ENCODE measurements at regions not wholly inside any gene's neighbourhood (a gene's known extent, or its start where the extent isn't known, plus 50 kb on each side); places are given as distances from the start of the nearest gene placed in this dataset.

GRCh38 chr9:13646500-13647021 lies 367.1 kb upstream of the MPDZ start:
- Mint-ChIP-seq H3K4me3 (no peak overlapping the region), H3K9me3 (no peaks in the 10 kb centered on the region), H3K27ac (no peak overlapping the region), H3K36me3 (no peaks in the 10 kb centered on the region), H3K4me1 (no peaks in the 10 kb centered on the region)
- DNase-seq (ENCODE audit: low spot score in 2 of 2) (no peak), ATAC-seq (no peak)

GRCh38 chr9:13645557-13645956 lies 366.1 kb upstream of the MPDZ start:
- no peaks in the 10 kb centered on the region for H3K4me1 Mint-ChIP-seq
- no peaks in the 10 kb centered on the region for H3K36me3 Mint-ChIP-seq
- DNase-seq (ENCODE audit: low spot score in 2 of 2) (no peak), ATAC-seq (no peak)
- H3K9me3 Mint-ChIP-seq = no peaks in the 10 kb centered on the region
- H3K27ac Mint-ChIP-seq = no peak overlapping the region
- H3K4me3 Mint-ChIP-seq = no peak overlapping the region

GRCh38 chr9:13644675-13645074 lies 365.2 kb upstream of the MPDZ start:
- no peak for ATAC-seq
- Mint-ChIP-seq H3K36me3 (no peaks in the 10 kb centered on the region), H3K27ac (no peak overlapping the region), H3K4me1 (no peaks in the 10 kb centered on the region), H3K9me3 (no peaks in the 10 kb centered on the region), H3K4me3 (no peak overlapping the region)
- DNase-seq (ENCODE audit: low spot score in 2 of 2) = no peak

- no peak overlapping the region for H3K4me3 Mint-ChIP-seq
- H3K27ac Mint-ChIP-seq = no peak overlapping the region
- no peaks in the 10 kb centered on the region for H3K4me1 Mint-ChIP-seq
- ATAC-seq (no peak), DNase-seq (ENCODE audit: low spot score in 2 of 2) (no peak)
- H3K9me3 Mint-ChIP-seq = peaks cover 7% of the 10 kb centered on the region
- no peaks in the 10 kb centered on the region for H3K36me3 Mint-ChIP-seq
Observed at GRCh38 chr9:13642646-13643045, 363.2 kb upstream of the MPDZ start.

- ATAC-seq = no peak
- Mint-ChIP-seq H3K36me3 (no peaks in the 10 kb centered on the region), H3K9me3 (peaks cover 29% of the 10 kb centered on the region), H3K4me1 (no peaks in the 10 kb centered on the region), H3K27ac (no peak overlapping the region), H3K4me3 (no peak overlapping the region)
- no peak for DNase-seq (ENCODE audit: low spot score in 2 of 2)
Observed at GRCh38 chr9:13629067-13629466, 349.6 kb upstream of the MPDZ start.

- no peak for DNase-seq (ENCODE audit: low spot score in 2 of 2)
- no peaks in the 10 kb centered on the region for H3K4me1 Mint-ChIP-seq
- H3K36me3 Mint-ChIP-seq = no peaks in the 10 kb centered on the region
- no peak overlapping the region for H3K4me3 Mint-ChIP-seq
- no peak for ATAC-seq
- H3K27ac Mint-ChIP-seq = no peak overlapping the region
- H3K9me3 Mint-ChIP-seq = peaks cover 27% of the 10 kb centered on the region
Observed at GRCh38 chr9:13628526-13628925, 349.0 kb upstream of the MPDZ start.

GRCh38 chr9:13627502-13627901 lies 348.0 kb upstream of the MPDZ start:
- peaks cover 27% of the 10 kb centered on the region for H3K9me3 Mint-ChIP-seq
- H3K27ac Mint-ChIP-seq = no peak overlapping the region
- no peaks in the 10 kb centered on the region for H3K4me1 Mint-ChIP-seq
- no peak for ATAC-seq
- DNase-seq (ENCODE audit: low spot score in 2 of 2) = no peak
- H3K4me3 Mint-ChIP-seq = no peak overlapping the region
- no peaks in the 10 kb centered on the region for H3K36me3 Mint-ChIP-seq

GRCh38 chr9:13627071-13627470 lies 347.6 kb upstream of the MPDZ start:
- no peak for DNase-seq (ENCODE audit: low spot score in 2 of 2)
- no peak overlapping the region for H3K27ac Mint-ChIP-seq

GRCh38 chr9:13626601-13627000 lies 347.1 kb upstream of the MPDZ start:
- H3K4me1 Mint-ChIP-seq = no peaks in the 10 kb centered on the region
- H3K4me3 Mint-ChIP-seq = no peak overlapping the region
- H3K36me3 Mint-ChIP-seq = no peaks in the 10 kb centered on the region
- H3K27ac Mint-ChIP-seq = no peak overlapping the region
- no peak for ATAC-seq
- no peak for DNase-seq (ENCODE audit: low spot score in 2 of 2)
- peaks cover 23% of the 10 kb centered on the region for H3K9me3 Mint-ChIP-seq

More at GRCh38 chr9:13627071-13627470, 347.6 kb upstream of the MPDZ start:
- ATAC-seq = no peak
- Mint-ChIP-seq H3K4me1 (no peaks in the 10 kb centered on the region), H3K9me3 (peaks cover 27% of the 10 kb centered on the region), H3K36me3 (no peaks in the 10 kb centered on the region), H3K4me3 (no peak overlapping the region)

GRCh38 chr9:13621872-13622564 lies 342.5 kb upstream of the MPDZ start:
- DNase-seq (ENCODE audit: low spot score in 2 of 2) = no peak

GRCh38 chr9:13616491-13617035 lies 337.1 kb upstream of the MPDZ start:
- peaks cover 13% of the 10 kb centered on the region for H3K9me3 Mint-ChIP-seq
- no peak overlapping the region for H3K27ac Mint-ChIP-seq
- H3K4me3 Mint-ChIP-seq = no peak overlapping the region
- DNase-seq (ENCODE audit: low spot score in 2 of 2) (no peak), ATAC-seq (no peak)
- no peaks in the 10 kb centered on the region for H3K4me1 Mint-ChIP-seq
- no peaks in the 10 kb centered on the region for H3K36me3 Mint-ChIP-seq

More at GRCh38 chr9:13621872-13622564, 342.5 kb upstream of the MPDZ start:
- peaks cover 11% of the 10 kb centered on the region for H3K9me3 Mint-ChIP-seq
- H3K27ac Mint-ChIP-seq = no peak overlapping the region
- no peak for ATAC-seq
- no peaks in the 10 kb centered on the region for H3K36me3 Mint-ChIP-seq
- H3K4me1 Mint-ChIP-seq = no peaks in the 10 kb centered on the region
- H3K4me3 Mint-ChIP-seq = no peak overlapping the region

- DNase-seq (ENCODE audit: low spot score in 2 of 2) = no peak
- H3K27ac Mint-ChIP-seq = no peak overlapping the region
Observed at GRCh38 chr9:13615660-13616490, 336.4 kb upstream of the MPDZ start.

GRCh38 chr9:13614060-13614459 lies 334.6 kb upstream of the MPDZ start:
- H3K9me3 Mint-ChIP-seq = peaks cover 7% of the 10 kb centered on the region
- ATAC-seq (no peak), DNase-seq (ENCODE audit: low spot score in 2 of 2) (no peak)
- H3K4me3 Mint-ChIP-seq = no peak overlapping the region
- no peaks in the 10 kb centered on the region for H3K4me1 Mint-ChIP-seq
- no peaks in the 10 kb centered on the region for H3K36me3 Mint-ChIP-seq
- no peak overlapping the region for H3K27ac Mint-ChIP-seq

More at GRCh38 chr9:13615660-13616490, 336.4 kb upstream of the MPDZ start:
- Mint-ChIP-seq H3K36me3 (no peaks in the 10 kb centered on the region), H3K9me3 (peaks cover 13% of the 10 kb centered on the region), H3K4me3 (no peak overlapping the region), H3K4me1 (no peaks in the 10 kb centered on the region)
- no peak for ATAC-seq

GRCh38 chr9:13613296-13613695 lies 333.8 kb upstream of the MPDZ start:
- DNase-seq (ENCODE audit: low spot score in 2 of 2) (no peak), ATAC-seq (no peak)
- Mint-ChIP-seq H3K4me3 (no peak overlapping the region), H3K36me3 (no peaks in the 10 kb centered on the region), H3K9me3 (peaks cover 7% of the 10 kb centered on the region), H3K27ac (no peak overlapping the region), H3K4me1 (no peaks in the 10 kb centered on the region)

- no peak overlapping the region for H3K27ac Mint-ChIP-seq
- ATAC-seq (no peak), DNase-seq (ENCODE audit: low spot score in 2 of 2) (no peak)
- peaks cover 4% of the 10 kb centered on the region for H3K9me3 Mint-ChIP-seq
- no peaks in the 10 kb centered on the region for H3K36me3 Mint-ChIP-seq
- H3K4me3 Mint-ChIP-seq = no peak overlapping the region
- no peaks in the 10 kb centered on the region for H3K4me1 Mint-ChIP-seq
Observed at GRCh38 chr9:13608451-13608850, 329.0 kb upstream of the MPDZ start.
